Hepatocyte (in vitro differentiated cells): ENCODE measurements at regions not wholly inside any gene's neighbourhood (a gene's known extent, or its start where the extent isn't known, plus 50 kb on each side); places are given as distances from the start of the nearest gene placed in this dataset.

Experiments
- DNase-seq: peaks from one replicate; pipeline ENCODE4 v3.0.0-alpha.2; 2016; ENCODE audit warnings: low spot score
- H2AFZ ChIP-seq: fragments of 200-600 bp; sonication (generic); 2 replicates; pipeline ENCODE4 v1.6.0; 2016; ENCODE audit warnings: antibody characterized with exemption, mild to moderate bottlenecking
- H3K27ac ChIP-seq: fragments of 200-600 bp; sonication (generic); 2 replicates; pipeline ENCODE4 v1.5.1; 2016; ENCODE audit warnings: mild to moderate bottlenecking
- H3K27me3 ChIP-seq: fragments of 200-600 bp; sonication (generic); 2 replicates; pipeline ENCODE4 v1.6.1; 2016
- H3K36me3 ChIP-seq: fragments of 200-600 bp; sonication (generic); replicated peaks from 2 replicates; pipeline ENCODE4 v1.5.1; 2016; ENCODE audit warnings: low read depth; ENCODE audit not compliant: insufficient read depth
- H3K4me1 ChIP-seq: fragments of 200-600 bp; sonication (generic); 2 replicates; pipeline ENCODE4 v1.5.1; 2016; ENCODE audit warnings: mild to moderate bottlenecking, moderate library complexity; ENCODE audit not compliant: insufficient read depth
- H3K4me2 ChIP-seq: fragments of 200-600 bp; sonication (generic); 2 replicates; pipeline ENCODE4 v1.6.0; 2016
- H3K4me3 ChIP-seq: fragments of 200-600 bp; sonication (generic); 2 replicates; pipeline ENCODE4 v1.5.1; 2016; ENCODE audit warnings: mild to moderate bottlenecking
- H3K79me2 ChIP-seq: fragments of 200-600 bp; sonication (generic); 2 replicates; pipeline ENCODE4 v1.6.0; 2017; ENCODE audit warnings: mild to moderate bottlenecking
- H3K9me2 ChIP-seq: fragments of 200-600 bp; sonication (generic); replicated peaks from 2 replicates; pipeline ENCODE4 v1.6.0; 2017; ENCODE audit warnings: mild to moderate bottlenecking; ENCODE audit not compliant: insufficient read depth
- H3K9me3 ChIP-seq: fragments of 200-600 bp; sonication (generic); 2 replicates; pipeline ENCODE4 v1.5.1; 2016; ENCODE audit warnings: low read depth, mild to moderate bottlenecking
- H4K20me1 ChIP-seq: fragments of 200-600 bp; sonication (generic); 2 replicates; pipeline ENCODE4 v1.6.0; 2016; ENCODE audit warnings: mild to moderate bottlenecking; ENCODE audit not compliant: insufficient read depth, poor library complexity, severe bottlenecking
- EZH2 ChIP-seq: fragments of 200-600 bp; sonication (generic); IDR thresholded peaks from 2 replicates; pipeline ENCODE4 v1.6.1; 2016; ENCODE audit warnings: antibody characterized with exemption, mild to moderate bottlenecking, borderline replicate concordance
- EZH2phosphoT487 ChIP-seq: fragments of 200-600 bp; sonication (generic); IDR thresholded peaks from one replicate; pipeline ENCODE4 v1.6.1; 2018; ENCODE audit warnings: antibody characterized with exemption, mild to moderate bottlenecking, low read depth, moderate library complexity; ENCODE audit not compliant: unreplicated experiment, severe bottlenecking
- WGBS: methylation state at CpG from one replicate; pipeline ENCODE4 v1.1.6; 2016; ENCODE audit warnings: low lambda C conversion rate; ENCODE audit errors: missing lambda C conversion rate; 5-methylcytosine and 5-hydroxymethylcytosine counted together
- TF ChIP-seq, protein P1 (sequence below): fragments of 200-600 bp; sonication (generic); IDR thresholded peaks from 2 replicates; pipeline ENCODE4 v1.5.1; 2016; ENCODE audit warnings: antibody characterized with exemption, mild to moderate bottlenecking; ENCODE audit not compliant: poor library complexity

DNA sequence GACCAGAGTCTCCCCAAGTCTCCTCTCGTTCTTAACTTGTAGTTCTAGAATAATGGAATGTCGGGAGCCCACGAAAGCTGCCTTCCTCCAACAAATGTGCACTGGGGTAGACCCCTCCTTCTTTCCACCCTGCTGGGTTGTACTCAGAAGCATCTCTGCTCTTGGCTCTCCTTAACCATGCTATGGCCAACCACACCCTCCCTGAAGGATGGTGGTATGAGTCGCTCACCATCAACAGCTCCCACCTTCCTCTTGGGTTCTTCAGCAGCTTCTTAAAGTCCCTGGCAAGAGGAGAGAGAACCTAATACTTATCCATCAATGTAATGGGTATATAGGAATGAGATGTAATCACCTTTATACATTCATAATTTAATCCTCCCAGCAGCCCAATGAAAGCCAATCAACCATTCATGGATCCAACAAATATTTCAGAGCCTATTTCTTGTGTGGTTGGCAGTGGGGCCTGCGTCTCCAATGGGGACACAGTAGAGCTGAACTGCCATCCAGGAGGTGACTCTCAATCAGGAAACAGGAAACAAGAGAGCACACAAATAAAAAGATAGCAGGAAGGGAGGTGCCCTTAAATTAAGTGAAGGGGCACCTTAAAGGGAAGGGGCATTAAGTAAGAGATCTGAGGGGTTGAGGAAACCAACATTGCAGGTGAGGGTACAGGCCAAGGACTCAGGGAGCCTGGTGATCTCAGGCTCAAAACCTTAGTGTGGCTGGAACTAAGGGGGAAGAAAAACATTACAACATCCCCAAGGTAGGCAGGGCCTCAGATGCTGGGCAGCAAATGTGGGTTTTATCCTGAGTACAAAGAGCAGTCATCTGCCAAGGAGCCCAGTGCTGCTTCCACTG is 64.4 kb upstream of the ETS2 start:
- DNase-seq = no peak
- Histone ChIP-seq H3K4me1 (peaks cover 5% of the 10 kb centered on the region), H3K27ac (peak overlapping the region; percentile 78), H4K20me1 (no peaks in the 10 kb centered on the region), H3K4me3 (no peak overlapping the region), H3K27me3 (no peaks in the 10 kb centered on the region), H3K36me3 (no peaks in the 10 kb centered on the region), H3K4me2 (no peak overlapping the region), H3K9me2 (no peaks in the 10 kb centered on the region), H2AFZ (no peak overlapping the region), H3K9me3 (no peaks in the 10 kb centered on the region), H3K79me2 (no peaks in the 10 kb centered on the region)
- 97% methylated on average over 5 of the region's 5 CpGs for WGBS
- TF ChIP-seq, protein P1, sequence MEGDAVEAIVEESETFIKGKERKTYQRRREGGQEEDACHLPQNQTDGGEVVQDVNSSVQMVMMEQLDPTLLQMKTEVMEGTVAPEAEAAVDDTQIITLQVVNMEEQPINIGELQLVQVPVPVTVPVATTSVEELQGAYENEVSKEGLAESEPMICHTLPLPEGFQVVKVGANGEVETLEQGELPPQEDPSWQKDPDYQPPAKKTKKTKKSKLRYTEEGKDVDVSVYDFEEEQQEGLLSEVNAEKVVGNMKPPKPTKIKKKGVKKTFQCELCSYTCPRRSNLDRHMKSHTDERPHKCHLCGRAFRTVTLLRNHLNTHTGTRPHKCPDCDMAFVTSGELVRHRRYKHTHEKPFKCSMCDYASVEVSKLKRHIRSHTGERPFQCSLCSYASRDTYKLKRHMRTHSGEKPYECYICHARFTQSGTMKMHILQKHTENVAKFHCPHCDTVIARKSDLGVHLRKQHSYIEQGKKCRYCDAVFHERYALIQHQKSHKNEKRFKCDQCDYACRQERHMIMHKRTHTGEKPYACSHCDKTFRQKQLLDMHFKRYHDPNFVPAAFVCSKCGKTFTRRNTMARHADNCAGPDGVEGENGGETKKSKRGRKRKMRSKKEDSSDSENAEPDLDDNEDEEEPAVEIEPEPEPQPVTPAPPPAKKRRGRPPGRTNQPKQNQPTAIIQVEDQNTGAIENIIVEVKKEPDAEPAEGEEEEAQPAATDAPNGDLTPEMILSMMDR = no peak
- no peak for TF ChIP-seq EZH2
- TF ChIP-seq EZH2phosphoT487 = no peak

DNA sequence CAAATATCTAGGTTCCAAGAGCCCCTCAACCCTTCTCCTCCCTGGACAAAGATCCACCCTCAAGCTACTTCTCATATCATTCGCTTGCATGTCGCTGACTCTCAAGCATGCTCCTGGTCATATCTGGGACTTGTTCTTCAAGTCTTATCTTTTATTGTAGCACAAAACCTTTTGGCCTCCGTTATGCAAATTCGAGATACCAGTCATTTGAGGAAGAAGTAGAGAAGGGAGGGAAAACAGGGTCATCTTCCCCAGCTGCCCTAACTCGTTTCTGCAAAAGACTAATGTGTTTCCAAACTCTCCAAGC is 63.8 kb upstream of the ETS2 start:
- WGBS = 64% methylated on average over 5 of the region's 5 CpGs

DNA sequence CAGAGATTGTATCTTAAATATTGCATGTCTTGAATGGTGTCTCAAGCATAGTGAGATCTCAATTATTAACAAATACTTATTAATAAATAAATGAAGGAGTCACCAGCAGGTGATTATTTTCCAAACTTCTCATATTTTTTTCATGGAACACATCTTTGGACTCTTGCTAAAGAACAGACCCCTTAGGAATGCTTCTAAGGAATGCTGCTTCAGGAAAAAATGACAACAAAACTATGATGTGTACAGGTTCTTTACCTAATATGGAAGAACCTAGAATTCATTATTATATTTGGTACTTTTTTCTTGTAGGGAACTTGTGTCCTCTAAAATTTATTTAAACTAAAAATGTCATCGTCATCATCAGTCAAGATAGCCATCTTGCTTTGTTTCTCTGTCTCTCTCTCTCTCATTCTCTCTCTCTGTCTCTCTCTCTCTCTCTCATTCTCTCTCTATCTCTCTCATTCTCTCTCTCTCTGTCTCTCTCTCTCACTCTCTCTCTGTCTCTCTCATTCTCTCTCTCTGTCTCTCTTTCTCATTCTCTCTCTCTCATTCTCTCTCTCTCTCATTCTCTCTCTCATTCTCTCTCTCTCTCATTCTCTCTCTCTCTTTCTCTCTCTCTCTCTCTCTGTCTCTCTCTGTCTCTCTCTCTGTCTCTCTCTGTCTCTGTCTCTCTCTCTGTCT is 63.0 kb upstream of the ETS2 start:
- no peaks in the 10 kb centered on the region for H3K9me2 ChIP-seq
- no peaks in the 10 kb centered on the region for H3K9me3 ChIP-seq
- no peak overlapping the region for H2AFZ ChIP-seq
- no peak overlapping the region for H3K4me3 ChIP-seq
- WGBS = 93% methylated on average over 1 of the region's 1 CpG
- no peaks in the 10 kb centered on the region for H3K79me2 ChIP-seq
- H3K36me3 ChIP-seq = no peaks in the 10 kb centered on the region
- H4K20me1 ChIP-seq = no peaks in the 10 kb centered on the region
- no peak overlapping the region for H3K27ac ChIP-seq
- peaks cover 5% of the 10 kb centered on the region for H3K4me1 ChIP-seq
- DNase-seq = no peak
- H3K27me3 ChIP-seq = no peaks in the 10 kb centered on the region
- H3K4me2 ChIP-seq = no peak overlapping the region
- no peak for TF ChIP-seq EZH2

More for the DNA sequence above, 63.8 kb upstream of the ETS2 start:
- DNase-seq = peak; percentile 38
- no peaks in the 10 kb centered on the region for H3K9me3 ChIP-seq
- H3K27ac ChIP-seq = peak overlapping the region; percentile 78
- TF ChIP-seq EZH2phosphoT487 = no peak
- TF ChIP-seq, protein P1 = no peak
- TF ChIP-seq EZH2 = no peak
- H3K4me3 ChIP-seq = no peak overlapping the region
- H3K4me1 ChIP-seq = peaks cover 5% of the 10 kb centered on the region
- no peaks in the 10 kb centered on the region for H3K27me3 ChIP-seq
- no peaks in the 10 kb centered on the region for H3K36me3 ChIP-seq
- H3K4me2 ChIP-seq = no peak overlapping the region
- no peak overlapping the region for H2AFZ ChIP-seq
- H3K9me2 ChIP-seq = no peaks in the 10 kb centered on the region
- H3K79me2 ChIP-seq = no peaks in the 10 kb centered on the region
- no peaks in the 10 kb centered on the region for H4K20me1 ChIP-seq

DNA sequence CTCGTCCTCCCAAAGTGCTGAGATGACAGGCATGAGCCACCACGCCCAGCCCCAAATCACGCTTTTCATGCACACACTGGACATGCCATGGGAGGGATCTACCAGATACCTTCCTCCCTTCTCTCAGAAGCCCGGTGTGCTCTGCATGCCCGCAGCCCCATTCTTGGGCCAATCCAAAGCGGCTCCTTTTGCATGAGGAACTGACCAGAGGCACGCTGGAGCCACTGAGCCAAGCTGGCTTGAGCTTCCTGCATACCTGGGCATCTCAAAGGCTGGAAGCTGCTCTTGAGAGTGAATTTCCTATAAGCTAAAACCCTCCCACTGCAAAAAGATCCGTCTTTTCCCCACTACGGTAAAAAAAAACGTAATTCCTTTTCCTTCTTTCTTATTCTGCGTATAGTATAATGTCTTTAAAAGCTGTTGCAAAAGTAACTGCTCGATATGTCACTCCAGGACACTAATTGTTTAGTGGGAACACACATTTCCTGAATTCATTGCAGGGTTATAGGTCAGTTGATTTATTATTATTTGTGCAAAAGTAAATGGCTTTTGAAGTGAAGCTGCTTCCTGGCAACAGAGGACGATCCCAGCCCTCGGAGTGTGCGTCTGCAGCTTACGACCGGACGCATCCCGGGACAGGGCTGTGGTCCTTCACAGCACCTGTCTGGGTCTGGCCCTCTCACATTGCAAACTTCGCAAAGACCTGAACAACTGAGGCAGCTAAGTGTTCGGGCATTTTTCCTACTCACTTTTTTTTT is 61.8 kb upstream of the ETS2 start:
- H3K9me2 ChIP-seq = no peaks in the 10 kb centered on the region
- H3K4me3 ChIP-seq = no peak overlapping the region
- no peak overlapping the region for H3K4me2 ChIP-seq
- no peak overlapping the region for H3K27ac ChIP-seq
- H3K4me1 ChIP-seq = peaks cover 5% of the 10 kb centered on the region
- no peaks in the 10 kb centered on the region for H3K27me3 ChIP-seq
- WGBS = 76% methylated on average over 21 of the region's 21 CpGs
- H2AFZ ChIP-seq = no peak overlapping the region
- no peak for TF ChIP-seq EZH2
- TF ChIP-seq EZH2phosphoT487 = no peak
- TF ChIP-seq, protein P1 = no peak
- no peak for DNase-seq
- no peaks in the 10 kb centered on the region for H3K79me2 ChIP-seq
- H4K20me1 ChIP-seq = no peaks in the 10 kb centered on the region
- no peaks in the 10 kb centered on the region for H3K9me3 ChIP-seq
- no peaks in the 10 kb centered on the region for H3K36me3 ChIP-seq
